T-helper 22 cell (primary cell): ENCODE measurements at regions not wholly inside any gene's neighbourhood (a gene's known extent, or its start where the extent isn't known, plus 50 kb on each side); places are given as distances from the start of the nearest gene placed in this dataset.

ENCODE experiments used
- DNase-seq: peaks from one replicate; pipeline ENCODE4 v3.0.0-alpha.2; 2020; ENCODE audit warnings: low read depth

DNA sequence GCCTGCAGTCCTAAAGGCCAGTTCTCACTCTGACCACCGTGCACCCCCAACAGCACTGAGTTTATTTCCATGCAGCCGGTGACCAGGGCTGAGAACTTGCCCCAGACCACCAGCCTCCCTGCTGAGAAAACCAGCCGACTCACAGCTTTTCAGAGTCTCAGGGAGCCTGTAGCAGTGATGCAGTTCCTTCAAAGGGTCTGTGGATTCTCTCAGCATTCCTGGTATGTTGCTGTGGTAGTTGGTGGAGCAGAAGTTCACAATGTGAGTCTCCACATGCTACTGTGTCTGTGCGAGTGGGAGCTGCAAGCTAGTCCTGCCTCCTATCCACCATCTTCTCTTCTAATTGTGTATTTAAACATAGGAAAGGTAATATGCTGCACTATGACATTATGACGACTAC lies 254.9 kb upstream of the KLF12 start:
- no peak for DNase-seq

DNA sequence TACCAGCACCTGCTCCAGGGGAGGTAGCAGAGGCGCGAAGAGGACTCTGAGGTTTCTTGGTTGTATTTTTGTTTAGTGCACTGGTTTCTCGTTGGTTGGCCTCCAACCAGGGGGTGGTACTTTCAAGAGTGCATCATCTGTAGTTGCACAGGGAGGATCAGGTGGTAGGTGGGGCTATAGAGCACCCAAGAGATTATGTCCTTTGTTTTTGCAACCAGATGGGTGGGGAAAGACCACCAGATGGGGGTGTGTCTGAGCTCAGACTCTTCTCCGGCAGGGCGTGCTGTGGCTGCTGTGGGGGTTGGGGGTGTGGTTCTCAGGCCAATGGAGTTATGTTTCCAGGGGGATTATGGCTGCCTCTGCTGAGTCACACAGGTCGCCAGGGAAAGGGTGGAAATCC lies 254.4 kb upstream of the KLF12 start:
- DNase-seq: no peak

DNA sequence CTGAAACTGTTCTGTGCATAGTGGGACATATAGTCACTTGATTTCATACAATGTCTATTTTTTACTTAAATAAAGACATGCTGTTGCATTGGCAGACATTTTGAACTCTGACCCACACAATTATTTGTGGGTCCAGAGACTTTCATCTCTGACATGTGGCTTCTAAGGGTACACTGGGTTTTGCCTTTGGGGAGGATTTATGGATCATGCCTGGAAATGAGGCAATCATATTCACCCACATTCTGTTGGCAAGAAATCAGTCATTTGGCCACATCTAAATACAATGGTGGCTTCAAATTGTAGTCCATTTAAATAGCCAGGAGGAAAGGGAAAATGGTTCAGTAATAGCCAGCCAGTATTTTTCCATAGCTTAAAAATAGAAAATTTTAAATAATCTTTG lies 238.3 kb upstream of the KLF12 start:
- no peak for DNase-seq

DNA sequence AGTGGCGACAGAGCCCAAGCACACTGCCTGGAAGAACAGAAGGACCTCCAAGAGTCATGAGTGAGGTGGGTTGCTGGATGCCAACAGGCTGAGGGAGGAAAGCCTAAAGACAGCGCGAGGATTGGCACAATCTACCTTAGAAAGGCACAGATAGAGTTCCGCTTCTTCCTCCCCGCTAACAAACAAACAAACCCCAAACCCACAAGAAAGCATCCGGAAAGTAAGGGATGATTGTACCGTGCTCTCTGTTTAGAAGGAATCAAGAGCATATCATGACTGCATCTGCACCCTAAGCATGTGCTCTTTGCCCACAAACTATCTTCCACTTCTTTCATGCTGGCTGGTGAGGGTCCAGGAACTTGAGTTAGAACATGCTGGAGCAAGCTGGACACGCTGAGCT lies 233.0 kb upstream of the KLF12 start:
- DNase-seq: no peak

DNA sequence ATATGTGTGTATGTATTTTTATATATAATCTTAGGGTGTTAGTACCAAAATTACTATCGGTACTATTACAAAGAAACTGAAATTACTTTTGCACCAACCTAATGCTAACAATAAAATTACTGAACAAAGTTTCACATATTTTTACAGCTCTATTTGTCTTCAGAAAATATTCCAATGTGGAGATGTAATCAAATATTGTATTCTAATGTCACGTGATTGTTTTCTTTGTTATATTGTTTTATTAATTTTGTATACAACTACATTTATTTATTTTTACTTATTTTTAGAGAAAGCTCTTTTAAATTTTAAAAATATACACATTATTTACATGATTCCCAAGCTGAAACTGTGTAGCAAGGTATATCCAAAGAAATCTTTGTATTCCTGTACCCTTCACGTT lies 227.1 kb upstream of the KLF12 start:
- no peak for DNase-seq

DNA sequence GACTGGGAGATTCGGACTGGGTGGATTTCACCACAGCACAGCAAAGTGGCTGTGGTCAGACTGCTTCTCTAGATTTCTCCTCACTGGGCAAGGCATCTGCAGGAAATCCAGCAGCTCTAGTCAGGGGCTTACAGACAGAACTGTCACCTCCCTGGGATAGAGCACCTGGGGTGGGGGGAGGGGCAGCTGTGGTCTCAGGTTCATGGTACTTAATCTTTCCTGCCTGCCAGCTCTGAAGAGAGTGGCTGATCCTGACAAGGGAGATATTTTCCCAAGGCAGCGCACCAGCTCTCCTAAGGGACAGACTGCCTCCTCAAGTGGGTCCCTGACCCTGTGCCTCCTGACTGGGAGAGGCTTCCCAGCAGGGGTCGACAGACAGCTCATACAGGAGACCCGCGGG lies 212.8 kb upstream of the KLF12 start:
- DNase-seq: no peak

DNA sequence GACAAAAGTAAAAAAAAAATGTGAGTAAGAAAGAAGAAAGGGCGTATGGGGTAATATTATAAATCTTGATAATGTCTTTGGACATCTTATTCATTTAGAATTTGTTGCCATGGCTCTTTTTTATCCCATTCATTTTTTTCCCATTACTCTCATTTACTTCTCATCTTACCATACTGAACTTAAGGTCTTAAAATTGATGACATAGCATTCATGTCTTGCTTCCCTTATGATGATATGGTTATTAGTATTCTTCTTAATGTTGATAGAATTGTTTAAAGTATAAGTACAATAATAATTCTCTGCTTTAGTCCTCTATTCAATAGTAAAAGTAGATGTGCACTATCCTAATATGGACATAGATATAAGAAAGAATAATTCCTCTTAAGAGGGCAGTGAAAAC lies 204.1 kb upstream of the KLF12 start:
- no peak for DNase-seq

DNA sequence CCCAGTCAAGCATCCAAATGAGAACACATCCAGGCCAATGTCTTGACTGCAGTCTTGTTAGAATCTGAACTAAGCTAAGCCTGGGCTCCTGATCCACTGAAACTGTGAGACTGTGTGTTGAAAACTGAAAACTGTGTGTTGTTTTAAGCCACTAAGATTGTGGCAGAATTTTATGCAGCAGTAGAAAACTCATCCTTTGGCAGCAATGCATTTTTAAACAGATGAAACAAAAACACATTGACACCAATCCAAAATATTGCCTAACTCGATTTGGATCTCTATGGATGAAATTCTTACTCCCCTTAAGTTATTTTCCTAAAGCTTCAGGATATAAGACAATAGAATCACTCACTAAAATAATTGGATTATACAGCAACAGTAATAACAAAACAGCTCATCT lies 202.3 kb upstream of the KLF12 start:
- no peak for DNase-seq

DNA sequence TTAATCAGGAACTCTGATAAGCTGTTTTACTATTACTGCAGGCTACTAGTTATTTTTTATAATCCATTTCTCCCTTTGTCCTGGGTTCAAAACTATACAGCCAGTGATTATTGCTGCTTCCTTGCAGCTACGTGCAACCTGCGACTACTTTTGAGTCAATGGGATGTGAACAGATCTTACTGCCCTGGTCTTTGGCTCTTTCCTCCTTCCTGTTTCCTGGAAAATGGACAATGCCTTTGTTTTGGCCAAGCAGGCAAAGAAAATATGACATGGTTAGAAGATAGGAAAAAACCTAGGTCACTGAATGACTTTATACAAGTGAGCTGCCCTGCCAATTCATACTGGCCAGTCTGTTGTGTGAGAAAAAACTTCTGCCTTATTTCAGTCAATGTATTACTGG lies 201.2 kb upstream of the KLF12 start:
- no peak for DNase-seq

DNA sequence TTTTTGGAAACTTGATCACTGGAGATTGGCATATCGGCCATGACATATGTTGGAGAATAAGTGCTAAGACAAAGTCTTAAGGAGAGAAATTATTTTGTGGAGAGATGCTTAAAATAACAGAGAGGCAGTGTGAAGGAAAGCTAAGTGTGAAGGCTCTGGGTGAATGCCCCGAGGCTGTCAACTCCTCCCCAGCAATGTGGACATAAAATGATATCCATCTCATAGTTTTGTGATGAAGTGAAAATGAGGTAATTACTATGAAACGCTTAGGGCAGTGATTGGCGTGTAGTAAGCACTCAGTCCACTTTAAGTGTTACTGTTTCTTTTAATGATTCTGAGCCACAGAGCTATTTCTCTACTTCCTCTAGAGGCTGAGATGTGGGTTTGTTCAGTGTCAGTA lies 195.8 kb upstream of the KLF12 start:
- no peak for DNase-seq

DNA sequence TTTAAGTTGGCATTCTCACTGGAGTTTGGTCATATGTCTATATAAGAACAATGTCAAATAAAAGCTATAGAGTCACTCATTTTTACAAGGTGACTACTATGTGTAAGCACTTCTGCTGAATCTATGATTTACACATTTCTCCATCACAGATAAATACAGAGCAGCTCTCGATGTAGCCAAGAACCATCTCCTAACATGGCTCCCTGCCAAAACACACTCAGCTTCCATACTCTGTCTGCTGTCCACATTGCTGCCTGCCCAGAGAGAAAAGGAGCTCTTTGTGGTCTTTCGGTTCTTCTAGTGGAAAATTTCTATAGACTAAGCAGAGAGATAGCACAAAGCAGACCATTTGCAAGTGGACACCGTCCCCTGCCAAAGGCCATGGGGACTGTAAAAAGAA lies 190.9 kb upstream of the KLF12 start:
- no peak for DNase-seq

DNA sequence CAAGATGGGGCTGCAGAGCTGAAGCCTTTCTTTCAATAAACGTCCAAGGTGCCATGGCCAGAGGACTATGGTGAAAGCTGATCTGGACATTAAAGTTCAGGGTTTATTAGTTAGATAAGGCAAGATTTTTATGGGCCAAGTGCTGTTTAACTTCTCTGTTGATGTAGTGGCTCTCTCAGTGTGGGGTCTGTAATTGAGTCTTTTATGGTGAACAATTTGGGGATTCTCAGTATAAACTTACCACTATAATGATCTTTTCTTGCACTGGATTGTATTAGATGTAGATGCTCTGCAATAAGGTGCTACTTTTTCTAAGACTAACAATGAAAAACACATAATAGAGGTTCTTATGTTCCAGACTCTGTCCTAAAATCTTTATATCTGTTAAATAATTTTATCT lies 190.1 kb upstream of the KLF12 start:
- no peak for DNase-seq

DNA sequence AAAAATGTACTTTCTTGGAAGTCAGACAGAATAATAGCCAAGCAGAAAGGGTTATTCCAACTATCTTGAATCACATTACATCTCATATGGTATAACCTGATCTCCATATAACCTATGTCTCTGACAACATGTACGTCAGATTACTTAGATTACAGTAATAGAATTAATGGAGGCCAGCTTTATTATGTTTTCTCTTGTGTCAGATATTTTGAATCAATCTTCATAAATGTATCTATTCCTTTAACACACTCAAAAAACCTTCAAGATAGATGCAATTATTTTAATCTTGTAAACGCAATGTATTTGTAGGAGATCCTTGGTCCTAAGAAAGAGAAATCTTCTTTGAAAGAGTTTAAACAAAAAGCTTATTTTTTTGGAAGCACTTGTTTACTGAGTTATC lies 188.4 kb upstream of the KLF12 start:
- no peak for DNase-seq

DNA sequence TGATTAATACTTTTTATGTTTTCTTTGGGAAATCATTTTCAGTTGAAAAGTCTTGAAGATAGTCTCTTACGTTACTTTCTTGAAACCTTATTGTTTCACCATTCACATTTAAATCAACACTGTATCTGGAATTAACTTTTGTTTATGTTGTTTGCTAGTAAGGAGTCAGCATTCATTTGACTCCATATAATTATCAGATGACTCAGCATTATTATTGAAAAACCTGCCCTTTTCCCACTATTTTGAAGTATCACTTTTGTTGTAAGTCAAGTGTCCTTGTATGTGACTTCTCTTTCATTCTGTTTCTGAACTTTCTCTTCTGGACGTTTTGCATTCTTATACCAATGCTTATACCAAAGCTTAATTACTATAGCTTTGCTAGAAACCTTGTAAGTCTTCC lies 186.1 kb upstream of the KLF12 start:
- DNase-seq: no peak

DNA sequence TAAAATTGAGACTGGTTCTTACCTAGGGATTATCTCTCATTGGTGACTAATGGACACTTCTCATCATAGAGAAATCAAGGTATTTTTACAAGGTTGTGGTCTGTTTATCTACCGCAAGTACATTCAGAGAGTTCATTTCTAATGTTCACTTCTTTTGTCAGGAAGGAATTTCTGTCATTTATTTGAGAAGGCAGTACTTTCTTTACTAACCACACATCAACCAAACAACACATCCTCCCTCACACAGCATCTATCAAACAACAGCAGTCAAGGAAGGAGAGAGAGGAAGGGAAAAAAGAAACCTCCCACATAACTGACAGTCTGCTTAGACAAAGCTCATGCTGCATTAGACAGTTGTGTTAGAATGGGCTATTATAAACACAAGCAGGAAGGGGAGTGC lies 182.3 kb upstream of the KLF12 start:
- no peak for DNase-seq

DNA sequence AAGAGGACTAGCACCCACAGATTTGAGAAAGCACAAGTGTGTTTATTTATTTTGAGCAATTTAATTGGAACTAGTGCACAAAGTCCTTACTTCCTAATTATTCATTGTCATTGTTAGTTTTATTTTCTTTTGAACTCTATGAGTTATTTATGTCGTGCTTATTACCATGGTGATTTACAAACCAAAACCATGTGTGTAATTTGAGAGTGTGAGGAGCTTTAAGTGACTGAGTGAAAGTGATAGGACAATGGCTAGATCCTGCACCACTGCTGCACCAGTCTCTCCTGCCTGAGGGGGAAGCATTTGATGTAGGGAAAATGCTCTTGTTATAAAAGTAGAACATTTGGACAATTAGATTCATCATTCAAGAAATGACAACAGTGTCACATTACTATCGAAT lies 172.3 kb upstream of the KLF12 start:
- no peak for DNase-seq

DNA sequence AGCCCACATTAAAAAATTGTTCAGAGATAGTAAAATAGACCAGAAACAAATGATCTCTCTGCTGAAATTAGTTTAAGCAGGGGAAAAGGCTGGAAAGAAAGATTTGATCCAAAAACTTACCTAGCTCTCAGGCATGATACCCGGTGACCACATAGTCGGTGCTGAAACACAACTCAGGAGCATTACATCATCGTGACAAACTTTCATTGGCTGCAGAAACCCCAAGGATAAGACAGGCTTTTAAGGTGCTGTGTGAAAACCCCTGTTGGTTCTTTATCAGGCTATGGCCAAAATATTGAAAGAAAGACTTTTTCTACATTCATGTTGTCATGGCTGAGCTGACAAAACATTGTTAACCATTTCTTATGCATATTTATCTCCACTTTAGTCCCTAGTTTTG lies 171.7 kb upstream of the KLF12 start:
- no peak for DNase-seq

DNA sequence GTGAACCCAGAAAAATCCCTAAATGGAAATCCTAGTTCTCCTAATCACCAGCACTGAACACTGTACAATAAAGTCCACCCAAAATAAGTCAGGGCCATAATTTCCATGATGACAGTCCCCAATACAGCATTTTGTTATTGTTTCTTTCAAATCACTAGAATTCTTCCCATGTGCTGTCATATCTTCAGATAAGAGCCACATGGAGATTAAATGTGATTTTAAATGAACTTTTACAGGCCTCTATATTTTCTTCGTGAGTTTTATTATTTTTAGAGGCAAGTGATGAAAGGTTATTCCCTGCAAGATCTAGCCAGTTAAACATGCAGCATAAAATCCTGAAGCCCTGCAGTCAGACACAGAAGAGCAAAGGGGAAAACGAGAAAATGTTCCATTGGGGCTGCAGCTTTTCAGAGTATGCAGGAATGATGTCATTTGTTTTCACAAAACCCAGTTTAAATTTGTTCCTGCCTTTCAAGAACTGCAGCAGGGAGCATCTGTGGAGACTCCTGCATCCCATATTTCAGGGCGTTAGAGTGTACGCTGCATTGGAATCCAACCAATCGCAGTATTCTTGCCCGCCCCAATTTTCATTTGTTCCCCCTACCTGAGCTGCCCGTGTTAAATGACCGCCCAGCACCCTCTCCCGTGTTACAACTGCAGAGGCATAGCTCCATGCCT lies 167.2 kb upstream of the KLF12 start:
- DNase-seq: no peak

DNA sequence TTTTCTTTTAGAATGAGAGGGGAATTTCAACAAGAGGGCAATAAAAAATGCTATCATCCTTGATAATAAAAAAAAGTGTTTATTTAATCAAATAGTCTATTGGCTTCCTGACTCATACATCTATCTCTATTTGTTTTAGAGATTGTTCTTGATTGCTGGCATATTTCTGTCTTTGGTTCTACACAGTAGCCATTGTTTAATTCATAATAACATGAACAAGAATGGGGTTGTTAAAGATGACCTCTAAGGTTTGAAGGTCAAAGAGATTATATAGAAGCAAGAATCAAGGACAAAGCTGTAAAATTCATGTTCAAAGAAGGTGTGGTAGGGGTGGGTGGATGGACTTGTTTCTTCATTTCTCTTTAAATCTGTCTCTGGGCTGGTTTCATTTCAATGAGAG lies 166.0 kb upstream of the KLF12 start:
- no peak for DNase-seq

DNA sequence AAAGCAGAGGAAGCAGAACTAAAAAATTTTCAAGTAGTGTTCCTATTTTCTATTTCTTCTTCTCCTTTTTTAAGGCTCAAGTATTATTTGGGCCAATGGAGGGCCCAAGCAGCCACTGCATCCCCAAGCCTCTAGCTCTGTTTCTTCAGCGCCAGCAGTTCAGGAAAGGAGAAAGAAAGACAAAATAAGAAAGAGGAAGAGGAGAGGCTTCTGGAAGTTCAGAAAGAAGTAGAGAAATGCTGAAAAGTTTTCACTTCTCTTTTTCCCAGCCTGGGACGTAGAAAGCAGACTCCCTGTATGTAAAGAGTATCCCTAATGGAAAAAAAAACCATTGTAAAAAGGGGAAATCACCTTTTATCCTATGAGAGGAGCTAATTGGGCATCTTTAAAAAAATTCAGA lies 165.5 kb upstream of the KLF12 start:
- DNase-seq: no peak

DNA sequence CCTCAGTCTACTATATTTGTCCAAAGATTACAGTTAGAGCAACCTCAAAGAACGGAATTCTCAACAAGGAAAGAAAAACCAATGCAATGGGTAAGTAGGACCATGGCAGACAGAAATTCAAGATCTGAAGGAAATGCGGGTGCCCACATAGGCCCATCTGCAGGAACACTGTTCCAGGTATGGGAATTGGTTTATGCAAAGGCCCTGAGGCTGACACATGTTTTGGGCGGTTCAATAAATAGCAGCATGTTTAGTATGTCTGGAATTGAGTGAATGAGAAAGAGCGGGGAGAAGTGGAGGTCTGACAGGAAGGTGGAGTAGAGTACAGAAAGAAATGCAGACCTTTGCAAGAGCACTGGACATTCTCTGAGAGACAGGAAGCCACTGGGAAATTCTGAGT lies 164.7 kb upstream of the KLF12 start:
- DNase-seq: no peak

DNA sequence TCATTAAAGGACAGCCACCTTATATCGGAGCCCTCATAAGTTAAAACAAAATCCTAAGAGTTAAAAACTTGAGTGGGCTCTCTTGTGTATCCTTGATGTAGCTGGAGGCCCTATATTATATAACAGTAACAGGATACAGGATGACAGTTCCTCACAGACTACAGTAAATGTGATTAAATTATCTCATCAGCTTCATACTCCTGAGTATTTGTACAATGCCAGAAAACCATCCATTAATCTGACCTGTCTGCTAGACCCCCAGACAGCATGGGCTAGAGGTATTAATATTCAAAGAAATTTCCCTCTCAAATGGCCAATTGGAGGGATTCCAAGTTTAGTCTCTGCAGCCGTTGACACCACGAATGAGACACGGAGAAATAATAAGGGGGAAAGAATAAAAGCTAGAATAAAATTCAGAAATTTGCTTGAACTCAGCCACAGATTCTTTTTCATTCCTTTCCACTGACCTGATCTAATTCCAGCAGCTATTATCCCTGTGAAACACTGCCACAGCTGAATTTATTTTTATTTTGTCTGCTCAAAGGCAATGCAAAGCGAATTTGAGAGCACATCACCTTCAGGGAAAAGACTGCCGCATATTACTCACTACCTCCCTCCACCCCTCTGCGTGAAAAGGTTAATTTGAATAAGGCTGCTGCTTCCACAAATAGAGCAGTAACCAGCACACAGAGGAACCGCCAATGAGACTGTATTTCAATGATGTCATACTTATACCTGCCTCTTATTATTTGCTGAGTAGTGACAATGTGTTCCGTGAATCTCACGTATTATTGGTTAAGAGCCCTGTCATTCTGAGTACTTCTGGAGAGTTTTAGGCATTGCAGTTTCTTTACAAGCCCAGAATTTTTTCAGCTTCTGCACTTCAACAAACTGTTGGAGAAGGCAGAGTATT lies 155.9 kb upstream of the KLF12 start:
- DNase-seq: peak; percentile 3

DNA sequence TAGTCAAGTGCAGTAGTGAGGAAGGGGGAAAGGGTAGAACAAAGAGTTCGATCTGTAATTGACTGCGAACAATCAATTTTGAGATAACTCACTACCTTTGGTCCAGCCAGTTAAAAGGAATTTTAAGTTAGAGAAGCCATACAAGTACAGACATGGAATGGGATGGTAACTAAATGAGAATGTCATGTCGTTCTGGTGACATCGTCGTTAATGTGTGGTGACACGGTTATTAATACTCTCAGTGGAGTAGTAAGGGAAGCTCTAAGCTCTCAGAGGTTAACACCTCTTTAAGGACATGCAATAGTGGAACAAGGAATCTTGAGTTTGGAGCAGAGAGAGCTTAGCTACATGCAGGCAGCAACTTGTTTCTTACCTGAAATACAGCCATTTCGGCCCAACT lies 154.9 kb upstream of the KLF12 start:
- no peak for DNase-seq

DNA sequence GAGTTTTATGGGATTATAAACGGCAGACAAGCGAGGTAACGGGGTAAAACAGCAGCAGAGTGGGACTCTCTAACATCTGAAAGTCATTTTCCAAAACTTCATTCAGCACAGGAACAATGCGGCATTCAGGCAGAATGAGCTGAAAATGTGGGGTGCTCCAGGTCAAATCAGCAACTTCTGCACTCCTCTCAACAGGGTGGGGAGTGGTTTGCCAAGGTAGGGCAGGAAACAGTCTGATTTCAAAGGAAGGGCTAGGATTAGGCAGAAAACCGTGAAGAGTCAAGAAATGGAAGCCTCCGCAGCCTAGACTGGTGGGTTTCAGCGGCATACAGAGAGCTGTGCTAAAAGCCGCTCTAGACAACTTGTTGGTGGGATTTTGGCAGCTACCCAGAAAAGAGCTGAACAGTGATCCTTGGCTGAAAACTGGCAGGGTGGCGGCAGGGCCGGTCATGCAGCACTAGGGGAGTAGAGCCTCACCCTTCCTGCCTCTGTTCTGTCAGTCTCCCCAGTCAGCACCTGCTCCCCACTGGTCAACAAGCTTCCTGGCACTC lies 154.2 kb upstream of the KLF12 start:
- no peak for DNase-seq
